ENCODE measurements at regions not wholly inside any gene's neighbourhood (a gene's known extent, or its start where the extent isn't known, plus 50 kb on each side); places are given as distances from the start of the nearest gene placed in this dataset.
"Not testable (repeated sequence)": the region's sequence is repeated elsewhere in the genome, so short reads cannot be mapped to it uniquely, and the experiment has no call there.

GRCh38 chr15:81899024-81899423 is 146.8 kb downstream of the MEX3B start:
- no peak for DNase-seq

- no peak for DNase-seq
Measured at GRCh38 chr15:81897057-81897677, 148.7 kb downstream of the MEX3B start.

DNA sequence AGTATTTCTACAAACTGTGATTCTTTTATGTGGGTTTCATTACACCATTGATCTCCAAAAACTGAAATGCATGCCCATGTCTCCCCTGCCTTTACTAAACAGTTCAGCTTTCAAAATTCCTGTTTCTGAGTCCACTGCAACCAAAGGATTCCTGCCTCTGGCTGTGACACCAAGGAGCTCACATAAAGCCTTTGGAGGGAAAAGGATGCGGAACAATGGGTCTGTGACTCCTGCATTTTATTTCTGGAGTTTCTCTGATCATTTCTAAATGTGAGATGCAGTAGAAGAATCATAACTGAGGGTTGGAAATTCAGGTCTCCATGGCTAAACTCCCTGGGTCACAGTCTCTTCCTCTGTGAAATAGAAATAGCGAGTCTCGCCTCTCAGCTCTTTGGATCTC is 149.5 kb downstream of the MEX3B start:
- no peak for DNase-seq

- DNase-seq: no peak
Measured at GRCh38 chr15:81895723-81896122, 150.1 kb downstream of the MEX3B start.

GRCh38 chr15:81894061-81894460 is 151.8 kb downstream of the MEX3B start:
- DNase-seq: no peak

DNA sequence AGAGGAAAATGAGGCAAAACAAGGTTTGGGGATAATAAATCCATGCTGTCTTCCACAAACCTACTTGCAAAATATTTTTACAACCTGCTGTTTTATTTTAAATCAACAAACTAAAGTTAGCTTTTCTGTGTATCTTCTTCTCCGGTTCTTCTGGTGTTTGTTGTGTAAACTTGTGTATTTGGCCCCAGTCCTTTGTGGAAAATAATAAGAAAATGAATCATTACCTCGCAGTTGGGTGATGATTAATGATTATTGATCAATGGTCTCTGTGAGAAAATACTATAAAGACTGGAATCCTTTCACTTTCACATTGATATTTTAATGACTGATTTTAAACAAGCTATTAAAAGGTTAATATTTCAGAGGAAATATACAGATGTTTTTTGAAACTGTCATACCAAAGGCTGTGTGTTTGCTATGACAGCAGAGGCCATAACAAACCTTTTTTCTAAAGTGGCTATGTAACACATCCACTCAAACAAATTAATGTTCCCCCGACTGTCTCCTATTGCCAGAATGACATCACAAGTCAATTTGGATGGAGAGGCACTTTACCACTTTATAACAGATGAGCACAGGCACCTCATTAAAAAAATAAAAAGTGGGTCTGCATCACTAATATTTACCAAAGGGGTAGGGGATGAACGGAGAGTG is 152.5 kb downstream of the MEX3B start:
- DNase-seq: no peak

DNA sequence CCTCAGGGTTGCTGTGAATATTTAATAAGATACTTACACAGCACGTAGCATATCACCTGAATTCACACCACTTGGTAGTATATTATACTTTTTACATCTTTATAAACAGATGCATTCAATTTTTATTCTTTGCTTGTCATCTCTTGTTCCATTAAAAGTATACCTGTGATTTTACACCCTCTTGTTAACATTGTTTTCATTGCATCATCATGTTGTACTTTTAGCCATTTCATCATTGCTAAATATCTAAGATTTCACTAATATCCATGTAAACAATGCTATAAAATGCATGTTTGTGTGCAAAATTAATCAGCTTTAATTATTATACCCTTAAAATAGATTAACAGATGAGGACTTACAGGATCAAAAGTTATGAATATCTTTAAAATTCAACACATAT is 155.3 kb downstream of the MEX3B start:
- DNase-seq: no peak

GRCh38 chr15:81889485-81889881 is 156.3 kb downstream of the MEX3B start:
- no peak for DNase-seq

GRCh38 chr15:81888748-81889484 is 156.9 kb downstream of the MEX3B start:
- no peak for DNase-seq

- DNase-seq: no peak
Measured at GRCh38 chr15:81887912-81888311, 157.9 kb downstream of the MEX3B start.

- DNase-seq: not testable (repeated sequence)
Measured at GRCh38 chr15:81887188-81887587, 158.6 kb downstream of the MEX3B start.

GRCh38 chr15:81886591-81886990 is 159.2 kb downstream of the MEX3B start:
- no peak for DNase-seq

GRCh38 chr15:81886080-81886479 is 159.7 kb downstream of the MEX3B start:
- DNase-seq: no peak

DNA sequence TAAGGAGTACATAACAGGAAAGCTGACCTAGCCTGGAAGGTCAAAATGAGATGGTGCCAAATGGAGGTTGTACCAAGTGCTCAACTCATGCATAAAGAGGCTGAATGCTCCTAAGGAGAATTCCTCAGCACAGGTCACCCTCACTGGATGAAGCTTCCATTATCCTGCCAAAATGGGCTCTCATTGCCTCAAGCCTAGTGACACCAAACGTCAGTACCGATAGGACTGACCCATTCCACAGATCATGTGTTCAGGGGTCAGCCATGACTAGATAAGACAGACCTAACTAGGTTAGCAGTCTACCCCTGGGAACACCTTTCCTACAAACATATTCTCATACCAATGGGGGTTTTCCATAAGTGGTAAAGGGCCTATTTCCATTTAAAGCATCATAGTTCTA is 160.7 kb downstream of the MEX3B start:
- DNase-seq: no peak

GRCh38 chr15:81882504-81882903 is 163.3 kb downstream of the MEX3B start:
- no peak for DNase-seq

- DNase-seq: no peak
Measured at GRCh38 chr15:81880833-81881232, 165.0 kb downstream of the MEX3B start.

- no peak for DNase-seq
Measured at GRCh38 chr15:81880314-81880713, 165.5 kb downstream of the MEX3B start.

DNA sequence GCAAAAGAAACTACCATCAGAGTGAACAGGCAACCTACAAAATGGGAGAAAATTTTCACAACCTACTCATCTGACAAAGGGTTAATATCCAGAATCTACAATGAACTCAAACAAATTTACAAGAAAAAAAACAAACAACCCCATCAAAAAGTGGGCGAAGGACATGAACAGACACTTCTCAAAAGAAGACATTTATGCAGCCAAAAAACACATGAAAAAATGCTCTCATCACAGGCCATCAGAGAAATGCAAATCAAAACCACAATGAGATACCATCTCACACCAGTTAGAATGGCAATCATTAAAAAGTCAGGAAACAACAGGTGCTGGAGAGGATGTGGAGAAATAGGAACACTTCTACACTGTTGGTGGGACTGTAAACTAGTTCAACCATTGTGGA is 170.1 kb downstream of the MEX3B start:
- DNase-seq: not testable (repeated sequence)

GRCh38 chr15:81870746-81871106 is 175.1 kb downstream of the MEX3B start:
- DNase-seq: not testable (repeated sequence)

DNA sequence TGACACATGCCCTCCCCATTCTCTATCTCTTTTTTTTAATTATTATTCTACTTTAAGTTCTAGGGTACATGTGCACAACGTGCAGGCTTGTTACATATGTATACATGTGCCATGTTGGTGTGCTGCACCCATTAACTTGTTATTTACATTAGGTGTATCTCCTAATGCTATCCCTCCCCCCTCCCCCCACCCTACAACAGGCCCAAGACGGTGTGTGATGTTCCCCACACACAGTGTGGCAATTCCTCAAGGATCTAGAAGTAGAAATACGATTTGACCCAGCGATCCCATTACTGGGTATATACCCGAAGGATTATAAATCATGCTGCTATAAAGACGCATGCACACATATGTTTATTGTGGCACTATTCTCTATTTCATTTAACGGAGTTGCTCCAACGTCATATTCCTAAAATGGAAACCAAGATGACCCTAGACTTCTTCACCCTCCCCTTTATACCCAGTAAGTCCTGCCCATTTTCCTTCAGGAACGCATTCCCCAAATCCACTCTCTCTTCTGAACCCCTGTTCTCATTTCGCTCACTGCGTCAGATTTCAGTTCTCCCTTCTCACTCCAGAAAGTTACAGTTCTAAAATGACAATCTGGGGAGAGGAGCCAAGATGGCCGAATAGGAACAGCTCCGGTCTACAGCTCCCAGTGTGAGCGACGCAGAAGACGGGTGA is 175.6 kb downstream of the MEX3B start:
- DNase-seq: not testable (repeated sequence)

GRCh38 chr15:81869161-81869954 is 176.5 kb downstream of the MEX3B start:
- DNase-seq: no peak

GRCh38 chr15:81865850-81866537 is 179.8 kb downstream of the MEX3B start:
- DNase-seq: no peak
